H1 (cell line): ENCODE measurements at regions not wholly inside any gene's neighbourhood (a gene's known extent, or its start where the extent isn't known, plus 50 kb on each side); places are given as distances from the start of the nearest gene placed in this dataset.

Experiments used
- CTCF ChIA-PET: fragments of 300-600 bp; sonication (Branson Sonifier 250); formaldehyde crosslinking; loops from one replicate; lab custom pipeline; 2021; ENCODE audit not compliant: partially characterized antibody; lab: Charles Lee
- POLR2A ChIA-PET: fragments of 300-600 bp; sonication (Branson Sonifier 250); formaldehyde crosslinking; loops from one replicate; lab custom pipeline; 2021; ENCODE audit warnings: inconsistent platforms; ENCODE audit not compliant: partially characterized antibody; lab: Charles Lee
- DNase-seq, 2 experiments: peaks; one replicate each; pipeline versions ENCODE4 v3.0.0 to v3.0.0-alpha.2; 2010 to 2022; ENCODE audit warnings: low spot score in 2 of 2, low read depth in 1 of 2, mixed read lengths in 1 of 2
- FAIRE-seq: peaks from 2 replicates; lab custom pipeline; 2011; peaks lifted over from hg19 to GRCh38; lab: Jason Lieb, UNC
- H2AFZ ChIP-seq: 2 replicates; pipeline ENCODE4 v1.8.1; 2012; ENCODE audit warnings: low read length, inconsistent platforms
- H2AK5ac ChIP-seq: 2 replicates; pipeline ENCODE4 v1.6.1; 2013; ENCODE audit warnings: low read depth, low read length
- H2BK120ac ChIP-seq: replicated peaks from 2 replicates; pipeline ENCODE3; 2013; ENCODE audit warnings: low read depth, low read length, inconsistent platforms
- H2BK12ac ChIP-seq: 2 replicates; pipeline ENCODE4 v1.6.1; 2013; ENCODE audit warnings: low read depth, low read length
- H2BK15ac ChIP-seq: 2 replicates; pipeline ENCODE4 v1.6.1; 2013; ENCODE audit warnings: low read length
- H2BK20ac ChIP-seq: 2 replicates; pipeline ENCODE4 v1.6.1; 2013; ENCODE audit warnings: low read length
- H2BK5ac ChIP-seq: 2 replicates; pipeline ENCODE4 v1.6.1; 2013; ENCODE audit warnings: low read depth, low read length
- H3K14ac ChIP-seq: 2 replicates; pipeline ENCODE4 v1.6.1; 2013; ENCODE audit warnings: inconsistent platforms; ENCODE audit not compliant: insufficient read length
- H3K18ac ChIP-seq: 2 replicates; pipeline ENCODE4 v1.6.1; 2013; ENCODE audit warnings: low read length; ENCODE audit errors: extremely low read depth
- H3K23ac ChIP-seq: 2 replicates; pipeline ENCODE4 v1.6.1; 2013; ENCODE audit warnings: inconsistent platforms; ENCODE audit not compliant: insufficient read length
- H3K23me2 ChIP-seq: 2 replicates; pipeline ENCODE4 v1.6.1; 2013; ENCODE audit warnings: low read depth, low read length
- H3K27ac ChIP-seq: 2 replicates; pipeline ENCODE4 v1.6.1; 2011; ENCODE audit warnings: low read depth, low read length, inconsistent platforms
- H3K27me3 ChIP-seq, 4 experiments: replicated peaks in 1 of 4; 1 replicate in 1 of 4; 2 replicates in 3 of 4; pipeline versions ENCODE4 v1.6.1 to v1.8.1; 2011 to 2013; ENCODE audit warnings: low read length in 3 of 4, mild to moderate bottlenecking in 3 of 4, inconsistent platforms in 2 of 4, mixed read lengths in 2 of 4, moderate library complexity in 1 of 4; ENCODE audit not compliant: control insufficient read depth in 3 of 4, insufficient read depth in 3 of 4; ENCODE audit errors: extremely low read depth in 1 of 4
- H3K36me3 ChIP-seq, 4 experiments: 2 replicates each; pipeline versions ENCODE4 v1.6.1 to v1.8.1; 2011 to 2013; ENCODE audit warnings: mild to moderate bottlenecking in 4 of 4, low read length in 3 of 4, moderate library complexity in 2 of 4, control low read depth in 1 of 4, inconsistent platforms in 1 of 4; ENCODE audit not compliant: insufficient read depth in 4 of 4, control insufficient read depth in 2 of 4
- H3K4ac ChIP-seq: replicated peaks from 2 replicates; pipeline ENCODE3; 2013; ENCODE audit warnings: low read length, low read depth, mixed read lengths, inconsistent platforms; ENCODE audit not compliant: insufficient read length
- H3K4me1 ChIP-seq, 4 experiments: replicated peaks in 1 of 4; 1 replicate in 1 of 4; 2 replicates in 3 of 4; pipeline versions ENCODE4 v1.6.1 to v1.8.1; 2011 to 2013; ENCODE audit warnings: low read length in 3 of 4, inconsistent platforms in 2 of 4, mixed read lengths in 1 of 4; ENCODE audit not compliant: insufficient read depth in 4 of 4, control insufficient read depth in 3 of 4
- H3K4me2 ChIP-seq, 2 experiments: 2 replicates each; pipeline versions ENCODE4 v1.6.1 to v1.8.1; 2011 to 2013; ENCODE audit warnings: low read depth in 2 of 2, low read length in 2 of 2, control low read depth in 1 of 2, inconsistent platforms in 1 of 2, mild to moderate bottlenecking in 1 of 2; ENCODE audit not compliant: insufficient read depth in 1 of 2
- H3K4me3 ChIP-seq, 4 experiments: fragments of 200-600, 300-600 bp in 1 of 4; sonication (generic), shearing (Covaris generic), sonication (Bioruptor Twin) in 1 of 4; 2 replicates each; pipeline versions ENCODE4 v1.5.1 to v1.8.1; 2011 to 2016; ENCODE audit warnings: low read length in 4 of 4, low read depth in 3 of 4, control low read depth in 2 of 4, inconsistent platforms in 2 of 4, mild to moderate bottlenecking in 2 of 4, mixed read lengths in 1 of 4, moderate library complexity in 1 of 4; ENCODE audit not compliant: insufficient read depth in 2 of 4; ENCODE audit errors: extremely low read depth in 1 of 4
- H3K56ac ChIP-seq: replicated peaks from 2 replicates; pipeline ENCODE3; 2013; ENCODE audit warnings: low read depth, mild to moderate bottlenecking, mixed read lengths, low read length, inconsistent platforms; ENCODE audit not compliant: insufficient read length
- H3K79me1 ChIP-seq: 2 replicates; pipeline ENCODE4 v1.6.1; 2013; ENCODE audit warnings: low read depth, low read length, control low read depth
- H3K79me2 ChIP-seq, 2 experiments: 2 replicates each; pipeline versions ENCODE4 v1.6.1 to v1.8.1; 2012 to 2013; ENCODE audit warnings: low read length in 2 of 2, mild to moderate bottlenecking in 2 of 2, inconsistent platforms in 1 of 2; ENCODE audit not compliant: insufficient read depth in 2 of 2, control insufficient read depth in 1 of 2
- H3K9ac ChIP-seq, 4 experiments: replicated peaks in 1 of 4; 1 replicate in 1 of 4; 2 replicates in 3 of 4; pipeline versions ENCODE4 v1.6.1 to v1.8.1; 2011 to 2013; ENCODE audit warnings: low read depth in 3 of 4, low read length in 3 of 4, control low read depth in 2 of 4, mild to moderate bottlenecking in 2 of 4, moderate library complexity in 2 of 4, inconsistent platforms in 1 of 4; ENCODE audit errors: extremely low read depth in 1 of 4
- H3K9me3 ChIP-seq, 2 experiments: 2 replicates each; pipeline versions ENCODE4 v1.6.1 to v1.8.1; 2012 to 2013; ENCODE audit warnings: mild to moderate bottlenecking in 2 of 2, moderate library complexity in 2 of 2, control low read depth in 1 of 2, inconsistent platforms in 1 of 2, low read depth in 1 of 2, low read length in 1 of 2, mixed read lengths in 1 of 2; ENCODE audit not compliant: insufficient read depth in 2 of 2
- H4K20me1 ChIP-seq, 2 experiments: replicated peaks in 1 of 2; 2 replicates each; pipeline versions ENCODE3 to v1.8.1; 2011 to 2013; ENCODE audit warnings: inconsistent platforms in 2 of 2, low read length in 2 of 2, mild to moderate bottlenecking in 1 of 2; ENCODE audit not compliant: insufficient read depth in 2 of 2, control insufficient read depth in 1 of 2
- H4K5ac ChIP-seq: 2 replicates; pipeline ENCODE4 v1.6.1; 2013; ENCODE audit warnings: low read length, low read depth, mixed read lengths, inconsistent platforms; ENCODE audit not compliant: insufficient read length
- H4K8ac ChIP-seq: 2 replicates; pipeline ENCODE4 v1.8.0; 2013; ENCODE audit warnings: mild to moderate bottlenecking, moderate library complexity, low read length, inconsistent platforms; ENCODE audit not compliant: insufficient read depth; ENCODE audit errors: extremely low read depth
- H4K91ac ChIP-seq: replicated peaks from 2 replicates; pipeline ENCODE3; 2013; ENCODE audit warnings: low read length, mixed read lengths, inconsistent platforms; ENCODE audit not compliant: insufficient read length
- KDM1A ChIP-seq: fragments of 200-600, 300-600 bp; sonication (generic); IDR thresholded peaks from 2 replicates; pipeline ENCODE4 v1.7.1; 2016; ENCODE audit warnings: mild to moderate bottlenecking, low read length, borderline replicate concordance
- RAD21 ChIP-seq, 2 experiments: IDR thresholded peaks in 1 of 2; conservative IDR thresholded peaks in 1 of 2; 2 replicates each; pipeline ENCODE4 v1.6.1; 2011; ENCODE audit warnings: low read depth in 2 of 2, low read length in 2 of 2, improper control_type of control experiment in 1 of 2, inconsistent platforms in 1 of 2, mild to moderate bottlenecking in 1 of 2, moderate library complexity in 1 of 2
- SP1 ChIP-seq: IDR thresholded peaks from 2 replicates; pipeline ENCODE4 v1.6.1; 2011; ENCODE audit warnings: low read depth, low read length
- USF2 ChIP-seq: IDR thresholded peaks from 2 replicates; pipeline ENCODE4 v1.6.1; 2011; ENCODE audit warnings: low read length, improper control_type of control experiment
- WGBS, 2 experiments: shearing (Covaris generic) in 1 of 2; methylation state at CpG; one replicate each; pipeline versions ENCODE4 v1.1.6 to v1.1.7; 2013 to 2015; ENCODE audit warnings: low lambda C conversion rate in 2 of 2, mixed read lengths in 2 of 2, inconsistent platforms in 1 of 2, low coverage in 1 of 2, missing lambda C conversion rate in 1 of 2; ENCODE audit not compliant: insufficient replicate concordance in 2 of 2, insufficient coverage in 1 of 2, insufficient read length in 1 of 2; ENCODE audit errors: extremely low coverage in 1 of 2, missing lambda C conversion rate in 1 of 2; 5-methylcytosine and 5-hydroxymethylcytosine counted together

- Histone ChIP-seq H3K36me3 (no peaks in the 10 kb centered on the region), H3K14ac (no peak overlapping the region), H4K20me1 (no peaks in the 10 kb centered on the region), H2BK120ac (no peak overlapping the region), H3K23ac (no peak overlapping the region), H3K79me2 (no peaks in the 10 kb centered on the region), H3K4me3 (no peak overlapping the region), H3K23me2 (no peaks in the 10 kb centered on the region), H2AK5ac (no peak overlapping the region), H2AFZ (no peak overlapping the region), H4K5ac (no peak overlapping the region), H3K9me3 (no peaks in the 10 kb centered on the region), H3K4me1 (no peaks in the 10 kb centered on the region), H3K18ac (no peak overlapping the region), H2BK15ac (no peak overlapping the region), H3K27ac (no peak overlapping the region), H3K9ac (no peak overlapping the region), H2BK20ac (no peak overlapping the region), H4K91ac (no peak overlapping the region), H3K27me3 (no peaks in the 10 kb centered on the region), H2BK12ac (no peak overlapping the region), H3K79me1 (no peaks in the 10 kb centered on the region), H3K56ac (no peak overlapping the region), H3K4me2 (no peak overlapping the region), H3K4ac (no peak overlapping the region), H2BK5ac (no peak overlapping the region), H4K8ac (no peak overlapping the region)
- ChIA-PET POLR2A (no interaction called here), CTCF (no interaction called here)
- DNase-seq (no peak), FAIRE-seq (no peak)
- WGBS, 2 experiments = 85% methylated on average over 1 of the region's 1 CpG; no CpG with 5 or more reads in 1 of the 2 experiments
- TF ChIP-seq KDM1A (no peak), RAD21 (IDR thresholded peaks at IDR 0.05 in 1 of 2, conservative IDR thresholded peaks at IDR 0.05 in 1 of 2; ENCODE audit: low read depth in 2 of 2, low read length in 2 of 2) (no peak), USF2 (no peak), SP1 (no peak)
Observed at GRCh38 chr21:35862969-35863368, 197.4 kb downstream of the SETD4 start.
